SK-N-SH (cell line): ENCODE measurements at regions not wholly inside any gene's neighbourhood (a gene's known extent, or its start where the extent isn't known, plus 50 kb on each side); places are given as distances from the start of the nearest gene placed in this dataset.

Source experiments
- CTCF ChIA-PET: fragments of 300-600, 350-600 bp; formaldehyde crosslinking; extraction: SDS; loops from one replicate; lab custom pipeline; 2021; lab: Yijun Ruan, JAX
- POLR2A ChIA-PET: fragments of 350-600 bp; sonication (Branson Sonifier 250); formaldehyde crosslinking; extraction: SDS; loops from one replicate; lab custom pipeline; 2020; ENCODE audit warnings: antibody characterized with exemption, inconsistent platforms; lab: Yijun Ruan, JAX
- DNase-seq: peaks from one replicate; pipeline ENCODE4 v3.0.0; 2012
- H2AFZ ChIP-seq: fragments of 200-600 bp; sonication (generic); 2 replicates; pipeline ENCODE4 v1.8.1; 2016; ENCODE audit warnings: antibody characterized with exemption, mild to moderate bottlenecking, low read depth
- H3F3A ChIP-seq: fragments of 200-600 bp; sonication (generic); replicated peaks from 2 replicates; pipeline ENCODE3; 2016; ENCODE audit warnings: antibody characterized with exemption, mild to moderate bottlenecking; ENCODE audit not compliant: insufficient read depth
- H3K27ac ChIP-seq, 2 experiments: fragments of 200-500 bp in 1 of 2; fragments of 200-600 bp in 1 of 2; sonication (Bioruptor generic) in 1 of 2; sonication (generic), shearing (Covaris generic) in 1 of 2; 2 replicates each; pipeline versions ENCODE4 v1.5.1 to v1.6.1; 2014 to 2016; ENCODE audit warnings: low read depth in 2 of 2, inconsistent platforms in 1 of 2, low read length in 1 of 2, mild to moderate bottlenecking in 1 of 2, mixed read lengths in 1 of 2
- H3K27me3 ChIP-seq: fragments of 200-600 bp; sonication (generic), shearing (Covaris generic); 2 replicates; pipeline ENCODE4 v1.6.1; 2016; ENCODE audit warnings: mixed run types; ENCODE audit not compliant: insufficient read depth
- H3K36me3 ChIP-seq, 2 experiments: fragments of 200-500 bp in 1 of 2; fragments of 200-600 bp in 1 of 2; sonication (Bioruptor generic) in 1 of 2; sonication (generic) in 1 of 2; replicated peaks in 1 of 2; 2 replicates each; pipeline versions ENCODE3 to v1.5.1; 2014 to 2016; ENCODE audit warnings: low read length in 1 of 2, mild to moderate bottlenecking in 1 of 2; ENCODE audit not compliant: insufficient read depth in 2 of 2, control insufficient read depth in 1 of 2
- H3K4me1 ChIP-seq, 2 experiments: fragments of 200-500 bp in 1 of 2; fragments of 200-600 bp in 1 of 2; sonication (Bioruptor generic) in 1 of 2; sonication (generic), shearing (Covaris generic) in 1 of 2; 2 replicates each; pipeline versions ENCODE4 v1.5.1 to v1.6.1; 2014 to 2016; ENCODE audit warnings: low read depth in 1 of 2, low read length in 1 of 2, mixed run types in 1 of 2; ENCODE audit not compliant: insufficient read depth in 2 of 2, control insufficient read depth in 1 of 2
- H3K4me2 ChIP-seq: fragments of 200-600 bp; sonication (generic), shearing (Covaris generic); 2 replicates; pipeline ENCODE4 v1.6.1; 2017; ENCODE audit warnings: mixed run types
- H3K4me3 ChIP-seq, 2 experiments: fragments of 200-500 bp in 1 of 2; fragments of 200-600 bp in 1 of 2; sonication (Bioruptor generic) in 1 of 2; sonication (generic), shearing (Covaris generic) in 1 of 2; 2 replicates each; pipeline versions ENCODE4 v1.5.1 to v1.8.1; 2014 to 2016; ENCODE audit warnings: low read depth in 2 of 2, inconsistent platforms in 1 of 2, low read length in 1 of 2, mild to moderate bottlenecking in 1 of 2, mixed read lengths in 1 of 2, moderate library complexity in 1 of 2
- H3K79me2 ChIP-seq: fragments of 200-600 bp; sonication (generic); 2 replicates; pipeline ENCODE4 v1.8.1; 2017; ENCODE audit warnings: mild to moderate bottlenecking; ENCODE audit not compliant: insufficient read depth
- H3K9ac ChIP-seq: fragments of 200-600 bp; sonication (generic); 2 replicates; pipeline ENCODE4 v1.6.1; 2017; ENCODE audit warnings: mixed run types
- H3K9me2 ChIP-seq: fragments of 200-600 bp; sonication (generic); 2 replicates; pipeline ENCODE4 v1.6.1; 2017; ENCODE audit warnings: mixed run types
- H3K9me3 ChIP-seq: fragments of 200-600 bp; sonication (generic); 2 replicates; pipeline ENCODE4 v1.6.1; 2017; ENCODE audit warnings: mixed run types, mild to moderate bottlenecking, moderate library complexity
- H4K20me1 ChIP-seq: fragments of 200-600 bp; sonication (generic); 2 replicates; pipeline ENCODE4 v1.6.1; 2017; ENCODE audit warnings: mild to moderate bottlenecking, mixed run types; ENCODE audit not compliant: insufficient read depth
- CHD2 ChIP-seq: fragments of 150-350 bp; IDR thresholded peaks from 2 replicates; pipeline ENCODE4 v1.6.1; 2018; ENCODE audit warnings: low read length; ENCODE audit not compliant: partially characterized antibody
- ELF1 ChIP-seq: IDR thresholded peaks from 2 replicates; pipeline ENCODE4 v1.4.0; 2012
- EP300 ChIP-seq, 2 experiments: IDR thresholded peaks; 2 replicates each; pipeline versions ENCODE4 v1.4.0 to v1.6.1; 2012; ENCODE audit warnings: borderline replicate concordance in 1 of 2, low read depth in 1 of 2, low read length in 1 of 2
- EZH2phosphoT487 ChIP-seq: fragments of 200-600 bp; sonication (generic); IDR thresholded peaks from 2 replicates; pipeline ENCODE4 v1.6.1; 2017; ENCODE audit warnings: low read depth, mixed run types, mild to moderate bottlenecking, antibody characterized with exemption, moderate library complexity, borderline replicate concordance
- FOXJ3 ChIP-seq: sonication (generic); formaldehyde crosslinking; IDR thresholded peaks from 2 replicates; pipeline ENCODE4 v1.5.1; 2020; ENCODE audit warnings: mild to moderate bottlenecking, missing genetic modification reagents
- FOXM1 ChIP-seq: IDR thresholded peaks from 2 replicates; pipeline ENCODE4 v1.4.0; 2012; ENCODE audit warnings: low read depth, mild to moderate bottlenecking
- GABPA ChIP-seq: IDR thresholded peaks from 2 replicates; pipeline ENCODE4 v1.4.0; 2012; ENCODE audit warnings: low read depth, mild to moderate bottlenecking
- JUND ChIP-seq: IDR thresholded peaks from 2 replicates; pipeline ENCODE4 v1.4.0; 2012
- MEF2A ChIP-seq: IDR thresholded peaks from 2 replicates; pipeline ENCODE4 v1.4.0; 2012; ENCODE audit warnings: low read depth, borderline replicate concordance
- NFIC ChIP-seq: IDR thresholded peaks from 2 replicates; pipeline ENCODE4 v1.4.0; 2012; ENCODE audit warnings: borderline replicate concordance
- NRF1 ChIP-seq: IDR thresholded peaks from 2 replicates; pipeline ENCODE4 v1.6.1; 2012; ENCODE audit warnings: low read depth, mild to moderate bottlenecking, low read length
- RAD21 ChIP-seq: IDR thresholded peaks from 2 replicates; pipeline ENCODE4 v1.6.1; 2012; ENCODE audit warnings: mild to moderate bottlenecking, low read length
- RCOR1 ChIP-seq: fragments of 150-350 bp; IDR thresholded peaks from 2 replicates; pipeline ENCODE4 v1.6.1; 2017; ENCODE audit warnings: antibody characterized with exemption, low read length
- RFX5 ChIP-seq: IDR thresholded peaks from 2 replicates; pipeline ENCODE4 v1.6.1; 2012; ENCODE audit warnings: mild to moderate bottlenecking, improper control_type of control experiment, low read length
- SIN3A ChIP-seq: IDR thresholded peaks from 2 replicates; pipeline ENCODE4 v1.6.1; 2012; ENCODE audit warnings: low read depth, mild to moderate bottlenecking, low read length, moderate library complexity, borderline replicate concordance
- TCF12 ChIP-seq: IDR thresholded peaks from 2 replicates; pipeline ENCODE4 v1.4.0; 2012
- TEAD4 ChIP-seq: IDR thresholded peaks from 2 replicates; pipeline ENCODE4 v1.4.0; 2012; ENCODE audit warnings: mild to moderate bottlenecking, borderline replicate concordance; ENCODE audit not compliant: insufficient read depth
- WGBS: methylation state at CpG from one replicate; pipeline ENCODE4 v1.1.6; 2017; ENCODE audit warnings: low lambda C conversion rate; 5-methylcytosine and 5-hydroxymethylcytosine counted together
- TF ChIP-seq, protein P1 (sequence below): IDR thresholded peaks from 2 replicates; pipeline ENCODE4; 2012
- TF ChIP-seq, protein P2 (sequence below): fragments of 150-350 bp; IDR thresholded peaks from 2 replicates; pipeline ENCODE4 v1.6.1; 2017; ENCODE audit warnings: antibody characterized with exemption, low read length, low read depth, borderline replicate concordance
- TF ChIP-seq, protein P3 (sequence below): IDR thresholded peaks from 2 replicates; pipeline ENCODE4 v1.6.1; 2012; ENCODE audit warnings: mild to moderate bottlenecking, low read depth, low read length, moderate library complexity

DNA sequence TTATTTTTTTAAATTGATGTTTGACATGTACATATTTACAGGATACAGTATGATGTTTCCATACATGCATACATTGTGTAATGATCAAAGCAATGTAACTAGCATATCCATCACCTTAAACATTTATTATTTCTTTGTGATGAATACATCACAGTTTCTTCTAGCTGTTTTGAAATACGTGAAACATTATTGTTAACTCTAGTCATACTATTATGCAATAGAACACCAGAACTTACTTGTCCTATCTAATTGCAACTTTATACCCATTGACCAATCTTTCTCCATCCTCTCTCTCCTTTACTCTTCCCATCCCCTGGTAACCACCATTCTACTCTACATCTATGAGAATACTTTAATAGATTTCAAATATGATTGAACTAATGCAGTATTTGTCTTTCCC is 1942.7 kb downstream of the PCDH9 start (continued):
- TF ChIP-seq, protein P1, sequence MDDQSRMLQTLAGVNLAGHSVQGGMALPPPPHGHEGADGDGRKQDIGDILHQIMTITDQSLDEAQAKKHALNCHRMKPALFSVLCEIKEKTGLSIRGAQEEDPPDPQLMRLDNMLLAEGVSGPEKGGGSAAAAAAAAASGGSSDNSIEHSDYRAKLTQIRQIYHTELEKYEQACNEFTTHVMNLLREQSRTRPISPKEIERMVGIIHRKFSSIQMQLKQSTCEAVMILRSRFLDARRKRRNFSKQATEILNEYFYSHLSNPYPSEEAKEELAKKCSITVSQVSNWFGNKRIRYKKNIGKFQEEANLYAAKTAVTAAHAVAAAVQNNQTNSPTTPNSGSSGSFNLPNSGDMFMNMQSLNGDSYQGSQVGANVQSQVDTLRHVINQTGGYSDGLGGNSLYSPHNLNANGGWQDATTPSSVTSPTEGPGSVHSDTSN, result no peak
- TF ChIP-seq EP300 (IDR thresholded peaks at IDR 0.05; ENCODE audit: borderline replicate concordance in 1 of 2, low read depth in 1 of 2, low read length in 1 of 2) (no peak), NFIC (no peak), NRF1 (no peak), ELF1 (no peak), TEAD4 (no peak)
- TF ChIP-seq, all 33 proteins: peak for 0

DNA sequence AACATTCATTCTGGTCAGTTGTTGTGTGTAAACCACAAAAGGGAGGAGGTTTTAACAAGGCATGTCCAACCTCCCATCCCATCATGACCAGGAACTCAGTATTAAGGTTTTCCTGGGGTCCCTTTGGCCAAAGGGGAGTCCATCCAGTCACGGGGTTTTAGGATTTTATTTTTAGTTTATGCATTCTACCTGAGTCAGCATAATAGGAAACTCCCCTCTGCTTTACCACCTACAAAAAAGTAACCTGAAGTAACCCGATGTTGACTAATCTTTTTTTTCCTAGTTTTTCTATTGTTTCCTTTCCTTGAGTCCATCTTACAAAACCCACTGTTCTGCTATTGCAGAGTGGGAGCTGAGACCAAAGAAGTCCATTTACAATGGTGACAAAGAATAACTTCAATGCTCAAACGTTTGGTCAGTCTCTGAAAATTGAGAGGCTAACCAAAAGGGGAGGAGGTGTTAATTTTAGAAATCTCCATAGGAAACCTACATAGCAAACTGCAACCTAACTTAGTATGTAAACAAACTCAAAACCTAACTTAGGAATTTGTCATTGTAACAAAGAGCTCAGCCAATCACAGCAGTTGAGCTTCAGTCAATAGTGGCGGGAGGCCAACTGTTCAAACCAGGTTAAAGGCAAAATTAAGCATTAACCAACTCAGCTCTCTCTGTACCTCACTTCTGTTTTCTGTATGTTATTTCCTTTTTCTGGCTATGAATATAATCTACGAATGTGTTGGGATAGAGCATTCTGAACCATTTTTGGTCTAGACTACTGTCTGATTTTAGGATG is 1954.1 kb downstream of the PCDH9 start:
- 78% methylated on average over 5 of the region's 5 CpGs for WGBS
- POLR2A ChIA-PET, result no interaction called here
- no peaks in the 10 kb centered on the region for H3K4me1 ChIP-seq

DNA sequence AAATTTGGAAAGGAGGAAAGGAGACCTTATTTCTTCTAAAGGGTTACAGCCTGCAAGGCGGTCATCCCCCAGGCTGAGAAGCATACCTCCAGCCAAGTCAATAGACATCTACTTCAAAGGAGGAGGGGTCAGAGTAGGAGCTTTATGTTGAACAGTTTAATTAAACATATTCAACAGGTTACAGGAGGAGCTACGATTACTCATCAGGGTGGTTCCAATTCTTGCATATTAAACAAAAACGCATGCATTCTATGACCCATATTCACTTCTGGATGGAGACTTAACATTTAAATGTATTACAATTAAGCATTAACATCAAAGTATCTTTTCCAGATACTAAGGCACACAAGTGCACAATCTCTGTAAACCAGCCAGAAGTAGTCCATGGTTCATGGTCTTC is 1955.0 kb downstream of the PCDH9 start:
- no peak overlapping the region for H3K27ac ChIP-seq
- DNase-seq, result no peak
- no peaks in the 10 kb centered on the region for H3K27me3 ChIP-seq
- no peak overlapping the region for H3K4me3 ChIP-seq
- H3K4me2 ChIP-seq, result no peak overlapping the region
- H3K79me2 ChIP-seq, result no peaks in the 10 kb centered on the region
- no peaks in the 10 kb centered on the region for H3K36me3 ChIP-seq
- ChIA-PET CTCF (no interaction called here), POLR2A (no interaction called here)
- 82% methylated on average over 3 of the region's 3 CpGs for WGBS
- no peaks in the 10 kb centered on the region for H4K20me1 ChIP-seq
- H3K9me3 ChIP-seq, result peaks cover 5% of the 10 kb centered on the region; the same call in 1 of the 2 replicates
- no peak overlapping the region for H3K9ac ChIP-seq
- no peaks in the 10 kb centered on the region for H3F3A ChIP-seq
- no peaks in the 10 kb centered on the region for H3K4me1 ChIP-seq
- H3K9me2 ChIP-seq, result no peaks in the 10 kb centered on the region
- no peak overlapping the region for H2AFZ ChIP-seq
- no peak for TF ChIP-seq CHD2
- no peak for TF ChIP-seq TEAD4
- TF ChIP-seq EP300 (IDR thresholded peaks at IDR 0.05; ENCODE audit: borderline replicate concordance in 1 of 2, low read depth in 1 of 2, low read length in 1 of 2), result no peak
- no peak for TF ChIP-seq FOXJ3
- no peak for TF ChIP-seq RFX5
- no peak for TF ChIP-seq SIN3A
- no peak for TF ChIP-seq TCF12
- TF ChIP-seq, protein P1, result no peak
- no peak for TF ChIP-seq MEF2A
- TF ChIP-seq NFIC, result no peak
- TF ChIP-seq, protein P2, sequence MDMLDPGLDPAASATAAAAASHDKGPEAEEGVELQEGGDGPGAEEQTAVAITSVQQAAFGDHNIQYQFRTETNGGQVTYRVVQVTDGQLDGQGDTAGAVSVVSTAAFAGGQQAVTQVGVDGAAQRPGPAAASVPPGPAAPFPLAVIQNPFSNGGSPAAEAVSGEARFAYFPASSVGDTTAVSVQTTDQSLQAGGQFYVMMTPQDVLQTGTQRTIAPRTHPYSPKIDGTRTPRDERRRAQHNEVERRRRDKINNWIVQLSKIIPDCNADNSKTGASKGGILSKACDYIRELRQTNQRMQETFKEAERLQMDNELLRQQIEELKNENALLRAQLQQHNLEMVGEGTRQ, result no peak
- TF ChIP-seq, protein P3, sequence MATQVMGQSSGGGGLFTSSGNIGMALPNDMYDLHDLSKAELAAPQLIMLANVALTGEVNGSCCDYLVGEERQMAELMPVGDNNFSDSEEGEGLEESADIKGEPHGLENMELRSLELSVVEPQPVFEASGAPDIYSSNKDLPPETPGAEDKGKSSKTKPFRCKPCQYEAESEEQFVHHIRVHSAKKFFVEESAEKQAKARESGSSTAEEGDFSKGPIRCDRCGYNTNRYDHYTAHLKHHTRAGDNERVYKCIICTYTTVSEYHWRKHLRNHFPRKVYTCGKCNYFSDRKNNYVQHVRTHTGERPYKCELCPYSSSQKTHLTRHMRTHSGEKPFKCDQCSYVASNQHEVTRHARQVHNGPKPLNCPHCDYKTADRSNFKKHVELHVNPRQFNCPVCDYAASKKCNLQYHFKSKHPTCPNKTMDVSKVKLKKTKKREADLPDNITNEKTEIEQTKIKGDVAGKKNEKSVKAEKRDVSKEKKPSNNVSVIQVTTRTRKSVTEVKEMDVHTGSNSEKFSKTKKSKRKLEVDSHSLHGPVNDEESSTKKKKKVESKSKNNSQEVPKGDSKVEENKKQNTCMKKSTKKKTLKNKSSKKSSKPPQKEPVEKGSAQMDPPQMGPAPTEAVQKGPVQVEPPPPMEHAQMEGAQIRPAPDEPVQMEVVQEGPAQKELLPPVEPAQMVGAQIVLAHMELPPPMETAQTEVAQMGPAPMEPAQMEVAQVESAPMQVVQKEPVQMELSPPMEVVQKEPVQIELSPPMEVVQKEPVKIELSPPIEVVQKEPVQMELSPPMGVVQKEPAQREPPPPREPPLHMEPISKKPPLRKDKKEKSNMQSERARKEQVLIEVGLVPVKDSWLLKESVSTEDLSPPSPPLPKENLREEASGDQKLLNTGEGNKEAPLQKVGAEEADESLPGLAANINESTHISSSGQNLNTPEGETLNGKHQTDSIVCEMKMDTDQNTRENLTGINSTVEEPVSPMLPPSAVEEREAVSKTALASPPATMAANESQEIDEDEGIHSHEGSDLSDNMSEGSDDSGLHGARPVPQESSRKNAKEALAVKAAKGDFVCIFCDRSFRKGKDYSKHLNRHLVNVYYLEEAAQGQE, result no peak
- no peak for TF ChIP-seq RCOR1
- TF ChIP-seq GABPA, result no peak
- no peak for TF ChIP-seq FOXM1
- no peak for TF ChIP-seq EZH2phosphoT487

More for the DNA sequence above, 1954.1 kb downstream of the PCDH9 start:
- CTCF ChIA-PET, result no interaction called here
- no peaks in the 10 kb centered on the region for H4K20me1 ChIP-seq
- H2AFZ ChIP-seq, result no peak overlapping the region
- H3K9me2 ChIP-seq, result no peaks in the 10 kb centered on the region
- no peak overlapping the region for H3K9ac ChIP-seq
- no peak overlapping the region for H3K4me3 ChIP-seq
- no peaks in the 10 kb centered on the region for H3K36me3 ChIP-seq
- no peaks in the 10 kb centered on the region for H3F3A ChIP-seq
- H3K4me2 ChIP-seq, result no peak overlapping the region
- TF ChIP-seq JUND (no peak), RAD21 (no peak)
- TF ChIP-seq, all 33 proteins: peak for 0
- no peaks in the 10 kb centered on the region for H3K79me2 ChIP-seq
- no peaks in the 10 kb centered on the region for H3K27me3 ChIP-seq
- no peak overlapping the region for H3K27ac ChIP-seq
- H3K9me3 ChIP-seq, result peaks cover 5% of the 10 kb centered on the region; the same call in 1 of the 2 replicates
- no peak for DNase-seq
